ENCODE measurements at regions not wholly inside any gene's neighbourhood (a gene's known extent, or its start where the extent isn't known, plus 50 kb on each side); places are given as distances from the start of the nearest gene placed in this dataset.

DNA sequence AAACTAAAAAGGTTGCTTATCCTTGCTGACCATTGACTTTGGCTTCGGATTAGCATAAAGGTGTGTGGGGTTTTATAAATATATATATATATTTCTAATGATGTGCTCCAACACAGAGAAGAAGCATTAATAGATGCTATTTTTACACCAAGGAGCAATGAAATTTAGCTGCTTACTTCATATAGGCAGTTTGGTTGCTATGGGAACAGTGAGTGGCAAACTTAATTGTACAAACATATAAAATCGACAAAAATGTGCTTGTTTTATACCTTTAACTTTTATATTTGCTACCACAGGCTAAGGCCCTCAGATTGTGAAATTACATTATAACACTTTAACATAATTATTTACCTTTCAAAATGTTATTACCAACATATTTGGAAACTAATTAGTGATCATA is 303.4 kb downstream of the SEC23A start:
- Histone ChIP-seq H2AFZ (ENCODE audit: low read length) (no peak overlapping the region), H3K4me3 (replicated peaks in 1 of 3; ENCODE audit: insufficient read depth in 1 of 3, low read depth in 2 of 3, low read length in 3 of 3) (no peak overlapping the region), H3K4me2 (ENCODE audit: low read depth, low read length) (no peak overlapping the region), H3K27ac (ENCODE audit: extremely low read length, insufficient read depth, low read length) (no peak overlapping the region), H3K36me3 (replicated peaks in 1 of 2; ENCODE audit: control insufficient read depth in 1 of 2, insufficient read depth in 2 of 2, low read length in 2 of 2) (no peaks in the 10 kb centered on the region), H3K9ac (ENCODE audit: insufficient read depth, low read depth, low read length) (no peak overlapping the region), H3K79me2 (ENCODE audit: insufficient read depth, low read length) (no peaks in the 10 kb centered on the region), H3K4me1 (ENCODE audit: insufficient read depth, low read length) (no peaks in the 10 kb centered on the region), H3K27me3 (ENCODE audit: control insufficient read depth in 1 of 2, insufficient read depth in 2 of 2, low read length in 2 of 2) (no peaks in the 10 kb centered on the region), H4K20me1 (ENCODE audit: insufficient read depth, low read length) (no peaks in the 10 kb centered on the region), H3K9me3 (ENCODE audit: low read length) (0 out of 2 replicates have a peak, but pooled peaks cover 6% of the 10 kb centered on the region)
- ChIA-PET CTCF (ENCODE audit: low intra/inter-chr PET ratio, low total read pairs) (no interaction called here), POLR2A (no interaction called here)
- intact Hi-C loops (cut with micrococcal nuclease; ENCODE audit: unreplicated experiment): no loop called here
- no peak for ATAC-seq
- no peak for DNase-seq (ENCODE audit: low spot score)
- TF ChIP-seq RFX1 (IDR thresholded peaks at IDR 0.05): peak; percentile 32; the same call in 1 of the 2 replicates
- no peak for TF ChIP-seq ZNF205 (CRISPR knock-in tag; IDR thresholded peaks at IDR 0.05)
- no peak for FAIRE-seq
- 0% methylated on average over 2 of the region's 2 CpGs for WGBS (ENCODE audit: low lambda C conversion rate)
- no TSS peak for BruUV-seq (replicated peaks)
- in situ Hi-C loops (cut with HindIII; ENCODE audit: extremely low pct_ligation_motif_present, low pct_unique_long_range_greater_than_20kb): no loop called here

DNA sequence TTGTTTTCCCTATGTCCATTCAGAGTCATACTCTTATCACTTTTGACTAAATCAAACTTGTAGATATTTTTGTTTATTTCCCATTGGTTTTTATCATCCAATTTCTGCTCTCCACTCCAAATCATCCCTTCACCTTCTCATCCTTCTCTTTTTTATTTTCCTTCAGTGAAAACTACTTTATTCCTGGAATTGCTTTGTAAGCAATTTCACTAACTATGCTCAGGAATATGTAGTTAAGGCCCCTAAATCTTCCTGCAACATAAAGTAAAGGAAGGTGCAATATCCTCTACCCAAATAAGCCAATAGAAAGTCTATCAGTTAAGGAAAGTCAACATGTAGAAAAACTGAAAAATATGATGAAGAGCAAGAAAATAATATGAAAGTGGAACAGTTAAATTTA is 308.4 kb downstream of the SEC23A start:
- Histone ChIP-seq H3K4me2 (ENCODE audit: low read depth, low read length) (no peak overlapping the region), H4K20me1 (ENCODE audit: insufficient read depth, low read length) (no peaks in the 10 kb centered on the region), H3K27ac (ENCODE audit: extremely low read length, insufficient read depth, low read length) (no peak overlapping the region), H3K79me2 (ENCODE audit: insufficient read depth, low read length) (no peaks in the 10 kb centered on the region), H3K9me3 (ENCODE audit: low read length) (no peaks in the 10 kb centered on the region), H3K9ac (ENCODE audit: insufficient read depth, low read depth, low read length) (no peak overlapping the region), H3K36me3 (replicated peaks in 1 of 2; ENCODE audit: control insufficient read depth in 1 of 2, insufficient read depth in 2 of 2, low read length in 2 of 2) (no peaks in the 10 kb centered on the region), H3K27me3 (ENCODE audit: control insufficient read depth in 1 of 2, insufficient read depth in 2 of 2, low read length in 2 of 2) (no peaks in the 10 kb centered on the region), H3K4me3 (replicated peaks in 1 of 3; ENCODE audit: insufficient read depth in 1 of 3, low read depth in 2 of 3, low read length in 3 of 3) (no peak overlapping the region), H2AFZ (ENCODE audit: low read length) (no peak overlapping the region), H3K4me1 (ENCODE audit: insufficient read depth, low read length) (no peaks in the 10 kb centered on the region)
- ATAC-seq (no peak), FAIRE-seq (no peak), DNase-seq (ENCODE audit: low spot score) (no peak)
- in situ Hi-C loops (cut with HindIII; ENCODE audit: extremely low pct_ligation_motif_present, low pct_unique_long_range_greater_than_20kb) (no loop called here), intact Hi-C loops (cut with micrococcal nuclease; ENCODE audit: unreplicated experiment) (no loop called here)
- CTCF ChIA-PET (ENCODE audit: low intra/inter-chr PET ratio, low total read pairs): no interaction called here
- no TSS peak for BruUV-seq (replicated peaks)
- POLR2A ChIA-PET: no interaction called here
- peak; percentile 79 to 86 for TF ChIP-seq MAFK (conservative IDR thresholded peaks at IDR 0.05 in 1 of 2, IDR thresholded peaks at IDR 0.05 in 1 of 2; ENCODE audit: low read length in 2 of 2)
- peak; percentile 79 for TF ChIP-seq MAFF (IDR thresholded peaks at IDR 0.05; ENCODE audit: low read depth, low read length)
- TF ChIP-seq POLR2A (IDR thresholded peaks at IDR 0.05; ENCODE audit: insufficient read depth in 1 of 2, low read depth in 2 of 2, low read length in 2 of 2): no peak
- TF ChIP-seq, protein P1, sequence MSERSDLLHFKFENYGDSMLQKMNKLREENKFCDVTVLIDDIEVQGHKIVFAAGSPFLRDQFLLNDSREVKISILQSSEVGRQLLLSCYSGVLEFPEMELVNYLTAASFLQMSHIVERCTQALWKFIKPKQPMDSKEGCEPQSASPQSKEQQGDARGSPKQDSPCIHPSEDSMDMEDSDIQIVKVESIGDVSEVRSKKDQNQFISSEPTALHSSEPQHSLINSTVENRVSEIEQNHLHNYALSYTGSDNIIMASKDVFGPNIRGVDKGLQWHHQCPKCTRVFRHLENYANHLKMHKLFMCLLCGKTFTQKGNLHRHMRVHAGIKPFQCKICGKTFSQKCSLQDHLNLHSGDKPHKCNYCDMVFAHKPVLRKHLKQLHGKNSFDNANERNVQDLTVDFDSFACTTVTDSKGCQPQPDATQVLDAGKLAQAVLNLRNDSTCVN (CRISPR knock-in tag; IDR thresholded peaks at IDR 0.05; ENCODE audit: borderline replicate concordance): no peak

Data from HepG2 (cell line).